SU-DHL-6 (cell line): ENCODE measurements at regions not wholly inside any gene's neighbourhood (a gene's known extent, or its start where the extent isn't known, plus 50 kb on each side); places are given as distances from the start of the nearest gene placed in this dataset.

Experiments
- H2AFZ ChIP-seq: fragments of 200-600 bp; sonication (generic); 2 replicates; pipeline ENCODE4 v1.6.1; 2014; ENCODE audit warnings: low read depth, mild to moderate bottlenecking, moderate library complexity, mixed read lengths, antibody characterized with exemption, low read length; ENCODE audit not compliant: severe bottlenecking
- H3F3A ChIP-seq: fragments of 200-600 bp; shearing (Covaris generic); 2 replicates; pipeline ENCODE4 v1.6.0; 2016; ENCODE audit warnings: antibody characterized with exemption, mild to moderate bottlenecking; ENCODE audit not compliant: insufficient read depth
- H3K27ac ChIP-seq: fragments of 200-600 bp; sonication (generic); 2 replicates; pipeline ENCODE4 v1.5.1; 2016; ENCODE audit warnings: low read depth, mild to moderate bottlenecking, low read length, moderate library complexity, mixed read lengths
- H3K27me3 ChIP-seq: fragments of 200-600 bp; sonication (generic), shearing (Covaris generic); 2 replicates; pipeline ENCODE4 v1.6.0; 2014; ENCODE audit warnings: mild to moderate bottlenecking, low read length
- H3K36me3 ChIP-seq: fragments of 200-600 bp; sonication (generic); 2 replicates; pipeline ENCODE4 v1.6.1; 2014; ENCODE audit warnings: mild to moderate bottlenecking, low read length, mixed read lengths
- H3K4me2 ChIP-seq: fragments of 300-600, 200-600 bp; shearing (Covaris generic), sonication (generic); 2 replicates; pipeline ENCODE4 v1.6.0; 2014; ENCODE audit warnings: low read length, low read depth, mild to moderate bottlenecking; ENCODE audit not compliant: poor library complexity, severe bottlenecking
- H3K4me3 ChIP-seq: fragments of 200-600 bp; sonication (generic); 2 replicates; pipeline ENCODE4 v1.5.1; 2014; ENCODE audit warnings: antibody characterized with exemption, low read length, mild to moderate bottlenecking, mixed read lengths; ENCODE audit not compliant: insufficient read depth, poor library complexity, severe bottlenecking
- H3K79me2 ChIP-seq: fragments of 200-600 bp; sonication (generic); 2 replicates; pipeline ENCODE4 v1.6.1; 2014; ENCODE audit warnings: mild to moderate bottlenecking, low read length, moderate library complexity; ENCODE audit not compliant: insufficient read depth
- H3K9ac ChIP-seq: fragments of 200-600 bp; sonication (generic); 2 replicates; pipeline ENCODE4 v1.7.0; 2014; ENCODE audit warnings: mild to moderate bottlenecking, low read length
- H3K9me2 ChIP-seq: fragments of 200-600 bp; sonication (generic); replicated peaks from 2 replicates; pipeline ENCODE4 v1.6.1; 2014; ENCODE audit warnings: low read length; ENCODE audit not compliant: insufficient read depth
- H3K9me3 ChIP-seq: fragments of 200-600 bp; sonication (generic); 2 replicates; pipeline ENCODE4 v1.6.1; 2014; ENCODE audit warnings: low read length, mixed read lengths; ENCODE audit not compliant: insufficient read depth
- H4K20me1 ChIP-seq: fragments of 200-600 bp; sonication (generic); 2 replicates; pipeline ENCODE4 v1.6.1; 2014; ENCODE audit warnings: low read depth, mild to moderate bottlenecking, antibody characterized with exemption, low read length, moderate library complexity, mixed read lengths
- CTCF ChIP-seq: fragments of 200-600 bp; sonication (generic); IDR thresholded peaks from one replicate; pipeline ENCODE4 v1.5.1; 2017; ENCODE audit warnings: antibody characterized with exemption, mild to moderate bottlenecking, low read length, moderate library complexity; ENCODE audit not compliant: insufficient read depth, poor library complexity, severe bottlenecking
- EZH2phosphoT487 ChIP-seq: fragments of 200-600 bp; sonication (generic), shearing (Covaris generic); conservative IDR thresholded peaks from 2 replicates; pipeline ENCODE4 v1.6.1; 2018; ENCODE audit warnings: mild to moderate bottlenecking, antibody characterized with exemption, low read length, moderate library complexity, mixed read lengths

GRCh38 chr3:44055951-44056350 is 185.7 kb upstream of the TOPAZ1 start:
- Histone ChIP-seq H3K4me3 (no peak overlapping the region), H3K27ac (no peak overlapping the region), H3K36me3 (no peaks in the 10 kb centered on the region), H3K4me2 (no peak overlapping the region), H3K9me2 (no peaks in the 10 kb centered on the region), H3K9ac (no peak overlapping the region), H4K20me1 (no peaks in the 10 kb centered on the region), H2AFZ (no peak overlapping the region), H3F3A (no peaks in the 10 kb centered on the region), H3K79me2 (peaks cover 9% of the 10 kb centered on the region; the same call in 1 of the 2 replicates), H3K27me3 (no peaks in the 10 kb centered on the region), H3K9me3 (no peaks in the 10 kb centered on the region)
- TF ChIP-seq EZH2phosphoT487, result no peak

- no peak overlapping the region for H3K27ac ChIP-seq
- TF ChIP-seq EZH2phosphoT487 (no peak), CTCF (no peak)
- H3K79me2 ChIP-seq, result peaks cover 13% of the 10 kb centered on the region; the same call in 1 of the 2 replicates
- no peaks in the 10 kb centered on the region for H3K36me3 ChIP-seq
- H3K9me3 ChIP-seq, result no peaks in the 10 kb centered on the region
- H3K4me2 ChIP-seq, result no peak overlapping the region
- H4K20me1 ChIP-seq, result no peaks in the 10 kb centered on the region
- H3K4me3 ChIP-seq, result no peak overlapping the region
- no peaks in the 10 kb centered on the region for H3F3A ChIP-seq
- H3K9ac ChIP-seq, result no peak overlapping the region
- H2AFZ ChIP-seq, result no peak overlapping the region
- no peaks in the 10 kb centered on the region for H3K9me2 ChIP-seq
- no peaks in the 10 kb centered on the region for H3K27me3 ChIP-seq
These were observed 185.0 kb upstream of the TOPAZ1 start for GRCh38 chr3:44056446-44057240.

- no peaks in the 10 kb centered on the region for H3K36me3 ChIP-seq
- no peaks in the 10 kb centered on the region for H3K9me2 ChIP-seq
- no peaks in the 10 kb centered on the region; the same call in 1 of the 2 replicates for H4K20me1 ChIP-seq
- TF ChIP-seq CTCF (no peak), EZH2phosphoT487 (no peak)
- peak overlapping the region; percentile 38 for H3K27ac ChIP-seq
- no peaks in the 10 kb centered on the region for H3K27me3 ChIP-seq
- peak overlapping the region; percentile 17 for H3K4me2 ChIP-seq
- H3K4me3 ChIP-seq, result no peak overlapping the region
- no peaks in the 10 kb centered on the region for H3F3A ChIP-seq
- peaks cover 11% of the 10 kb centered on the region; the same call in 1 of the 2 replicates for H3K79me2 ChIP-seq
- peak overlapping the region; percentile 12; the same call in 1 of the 2 replicates for H3K9ac ChIP-seq
- no peaks in the 10 kb centered on the region for H3K9me3 ChIP-seq
- no peak overlapping the region for H2AFZ ChIP-seq
These were observed 183.4 kb upstream of the TOPAZ1 start for GRCh38 chr3:44058022-44058867.
